IMR-90 (cell line): ENCODE measurements at regions not wholly inside any gene's neighbourhood (a gene's known extent, or its start where the extent isn't known, plus 50 kb on each side); places are given as distances from the start of the nearest gene placed in this dataset.

Experiments
- ATAC-seq: fragments of 200-7000 bp; cut with Tn5 transposase; 2 replicates; pipeline ENCODE4 v1.9.1; 2020; ENCODE audit warnings: low read depth, mild to moderate bottlenecking, moderate library complexity
- BruUV-seq: library from RNA; stranded (reverse); fragments of 400-500 nt; replicated peaks from 2 replicates; lab custom pipeline; 2021; lab: Mats Ljungman, UMichigan
- CTCF ChIA-PET: fragments of 300-600 bp; formaldehyde crosslinking; extraction: SDS; loops from one replicate; lab custom pipeline; 2021; ENCODE audit warnings: antibody characterized with exemption; lab: Yijun Ruan, JAX
- POLR2A ChIA-PET: fragments of 300-600 bp; sonication (Branson Sonifier 250); formaldehyde crosslinking; loops from one replicate; lab custom pipeline; 2022; ENCODE audit warnings: antibody characterized with exemption; ENCODE audit not compliant: unreplicated experiment; lab: Charles Lee
- DNase-seq: peaks from one replicate; pipeline ENCODE4 v3.0.0; 2013
- H2AFZ ChIP-seq: replicated peaks from 2 replicates; pipeline ENCODE3; 2013; ENCODE audit warnings: low read length, mild to moderate bottlenecking; ENCODE audit not compliant: poor library complexity
- H2AK5ac ChIP-seq: 2 replicates; pipeline ENCODE4 v1.6.1; 2013; ENCODE audit warnings: low read depth, low read length, inconsistent platforms
- H2AK9ac ChIP-seq: replicated peaks from 2 replicates; pipeline ENCODE3; 2013; ENCODE audit warnings: mild to moderate bottlenecking, low read depth, low read length, moderate library complexity; ENCODE audit not compliant: poor library complexity
- H2BK120ac ChIP-seq: 2 replicates; pipeline ENCODE4 v1.6.1; 2013; ENCODE audit warnings: low read depth, low read length, inconsistent platforms
- H2BK15ac ChIP-seq: 3 replicates; pipeline ENCODE4 v1.6.1; 2013; ENCODE audit warnings: low read depth, low read length, inconsistent platforms
- H2BK20ac ChIP-seq: 2 replicates; pipeline ENCODE4 v1.6.1; 2013; ENCODE audit warnings: low read depth, mild to moderate bottlenecking, inconsistent platforms, low read length, moderate library complexity
- H2BK5ac ChIP-seq: 2 replicates; pipeline ENCODE4 v1.6.1; 2013; ENCODE audit warnings: mild to moderate bottlenecking, low read depth, low read length, inconsistent platforms; ENCODE audit not compliant: poor library complexity, severe bottlenecking
- H3K14ac ChIP-seq: replicated peaks from 2 replicates; pipeline ENCODE4 v1.6.1; 2013; ENCODE audit warnings: low read depth, low read length, inconsistent platforms
- H3K18ac ChIP-seq: 2 replicates; pipeline ENCODE4 v1.6.1; 2013; ENCODE audit warnings: low read depth, low read length, control low read depth
- H3K23ac ChIP-seq: 2 replicates; pipeline ENCODE4 v1.6.1; 2013; ENCODE audit warnings: low read depth, low read length, inconsistent platforms
- H3K27ac ChIP-seq: 2 replicates; pipeline ENCODE4 v1.5.1; 2013; ENCODE audit warnings: mild to moderate bottlenecking, control low read depth, low read length; ENCODE audit not compliant: insufficient read depth
- H3K27me3 ChIP-seq: 2 replicates; pipeline ENCODE4 v1.6.1; 2013; ENCODE audit warnings: low read length; ENCODE audit not compliant: control insufficient read depth, insufficient read depth
- H3K36me3 ChIP-seq: 2 replicates; pipeline ENCODE4 v1.6.1; 2013; ENCODE audit warnings: low read length, mixed read lengths; ENCODE audit not compliant: control insufficient read depth, insufficient read depth
- H3K4ac ChIP-seq: 2 replicates; pipeline ENCODE4 v1.6.1; 2013; ENCODE audit warnings: low read depth, low read length, inconsistent platforms
- H3K4me1 ChIP-seq: 2 replicates; pipeline ENCODE4 v1.6.1; 2013; ENCODE audit warnings: low read length, mixed read lengths; ENCODE audit not compliant: control insufficient read depth, insufficient read depth
- H3K4me2 ChIP-seq: 2 replicates; pipeline ENCODE4 v1.6.1; 2013; ENCODE audit warnings: low read depth, mild to moderate bottlenecking, control low read depth, low read length, moderate library complexity
- H3K4me3 ChIP-seq: 2 replicates; pipeline ENCODE4 v1.5.1; 2013; ENCODE audit warnings: low read depth, mild to moderate bottlenecking, control low read depth, low read length, moderate library complexity; ENCODE audit not compliant: insufficient read depth
- H3K56ac ChIP-seq: 2 replicates; pipeline ENCODE4 v1.6.1; 2013; ENCODE audit warnings: low read length, inconsistent platforms; ENCODE audit not compliant: insufficient read depth; ENCODE audit errors: extremely low read depth
- H3K79me1 ChIP-seq, 2 experiments: 2 replicates each; pipeline ENCODE4 v1.6.1; 2013; ENCODE audit warnings: low read length in 2 of 2, inconsistent platforms in 1 of 2, low read depth in 1 of 2
- H3K9ac ChIP-seq: 2 replicates; pipeline ENCODE4 v1.6.1; 2013; ENCODE audit warnings: low read depth, low read length, control low read depth
- H3K9me1 ChIP-seq: 2 replicates; pipeline ENCODE4 v1.6.1; 2013; ENCODE audit warnings: low read length, inconsistent platforms; ENCODE audit not compliant: insufficient read depth
- H3K9me3 ChIP-seq: 2 replicates; pipeline ENCODE4 v1.6.1; 2013; ENCODE audit warnings: low read length; ENCODE audit not compliant: control insufficient read depth, insufficient read depth
- H4K20me1 ChIP-seq: 2 replicates; pipeline ENCODE4 v1.6.1; 2013; ENCODE audit warnings: low read length, inconsistent platforms; ENCODE audit not compliant: insufficient read depth
- H4K5ac ChIP-seq: 2 replicates; pipeline ENCODE4 v1.6.1; 2013; ENCODE audit warnings: mild to moderate bottlenecking, low read depth, low read length, control low read depth
- H4K8ac ChIP-seq, 2 experiments: 2 replicates each; pipeline ENCODE4 v1.6.1; 2013; ENCODE audit warnings: low read depth in 2 of 2, low read length in 2 of 2, control low read depth in 1 of 2, inconsistent platforms in 1 of 2
- H4K91ac ChIP-seq: 2 replicates; pipeline ENCODE4 v1.6.1; 2013; ENCODE audit warnings: low read depth, low read length, inconsistent platforms; ENCODE audit not compliant: insufficient read depth
- CTCF ChIP-seq: conservative IDR thresholded peaks from 2 replicates; pipeline ENCODE4 v1.5.1; 2012; ENCODE audit warnings: mild to moderate bottlenecking, low read depth, low read length, improper control_type of control experiment
- WGBS, 2 experiments: methylation state at CpG; one replicate each; pipeline versions ENCODE4 v1.1.5 to v1.1.7; 2013; ENCODE audit warnings: missing lambda C conversion rate in 2 of 2; ENCODE audit not compliant: insufficient read length in 1 of 2; ENCODE audit errors: extremely low coverage in 2 of 2; 5-methylcytosine and 5-hydroxymethylcytosine counted together
- dilution Hi-C: fragments of 300-500 bp; cut with HindIII; formaldehyde crosslinking; loops from one replicate; pipeline ENCODE4 v1.14.3; 2018; ENCODE audit warnings: low sequenced_read_pairs; ENCODE audit not compliant: unreplicated experiment
- in situ Hi-C: fragments of 300-500 bp; cut with MboI; formaldehyde crosslinking; loops from 3 replicates; pipeline ENCODE4 v1.14.3; 2019; ENCODE audit warnings: low sequenced_read_pairs, inconsistent platforms, mixed read lengths
- intact Hi-C: fragments of 100-400 bp; cut with micrococcal nuclease; formaldehyde crosslinking; loops from 2 replicates; pipeline ENCODE4 v1.10.0; 2022

GRCh38 chr13:99722931-99723330, 221.7 kb downstream of the TM9SF2 start:
- Histone ChIP-seq H3K56ac (no peak overlapping the region), H4K91ac (no peak overlapping the region), H4K20me1 (no peaks in the 10 kb centered on the region), H2AK5ac (no peak overlapping the region), H3K4me1 (no peaks in the 10 kb centered on the region), H3K9me3 (no peaks in the 10 kb centered on the region), H2BK120ac (no peak overlapping the region), H3K4me2 (no peak overlapping the region), H4K8ac (no peak overlapping the region), H3K23ac (no peak overlapping the region), H3K4me3 (no peak overlapping the region), H3K27ac (no peak overlapping the region), H3K18ac (no peak overlapping the region), H4K5ac (no peak overlapping the region), H3K79me1 (no peaks in the 10 kb centered on the region), H3K9me1 (no peaks in the 10 kb centered on the region), H2AFZ (no peak overlapping the region), H3K14ac (no peak overlapping the region), H3K9ac (no peak overlapping the region), H2BK20ac (no peak overlapping the region), H2BK15ac (no peak overlapping the region), H3K4ac (no peak overlapping the region), H2AK9ac (no peak overlapping the region), H3K27me3 (peaks cover 4% of the 10 kb centered on the region), H3K36me3 (no peaks in the 10 kb centered on the region), H2BK5ac (no peak overlapping the region)
- dilution Hi-C loops (no loop called here), intact Hi-C loops (no loop called here), in situ Hi-C loops (no loop called here)
- WGBS, 2 experiments: 70% methylated on average over 2 of the region's 7 CpGs; no CpG with 5 or more reads in 1 of the 2 experiments
- TF ChIP-seq CTCF: no peak
- ATAC-seq (no peak), DNase-seq (no peak)
- ChIA-PET CTCF (no interaction called here), POLR2A (no interaction called here)
- BruUV-seq: no TSS peak
